Subcutaneous abdominal adipose tissue (tissue), 5 donors: ENCODE measurements at regions not wholly inside any gene's neighbourhood (a gene's known extent, or its start where the extent isn't known, plus 50 kb on each side); places are given as distances from the start of the nearest gene placed in this dataset.

Experiments
- H3K27ac ChIP-seq: one replicate; pipeline ENCODE4 v1.7.0; 2013; ENCODE audit warnings: low read depth, mild to moderate bottlenecking, inconsistent platforms, low read length, moderate library complexity
- H3K27me3 ChIP-seq, 5 donors: one replicate each; pipeline ENCODE4 v1.7.0; 2013; ENCODE audit warnings: low read length in 5 of 5, inconsistent platforms in 1 of 5; ENCODE audit not compliant: control insufficient read depth in 5 of 5, insufficient read depth in 4 of 5
- H3K36me3 ChIP-seq, 5 donors: one replicate each; pipeline ENCODE4 v1.7.0; 2013; ENCODE audit warnings: low read length in 5 of 5; ENCODE audit not compliant: control insufficient read depth in 5 of 5, insufficient read depth in 5 of 5
- H3K4me1 ChIP-seq, 5 donors: one replicate each; pipeline ENCODE4 v1.7.0; 2013; ENCODE audit warnings: low read length in 5 of 5, mild to moderate bottlenecking in 3 of 5, moderate library complexity in 1 of 5; ENCODE audit not compliant: control insufficient read depth in 5 of 5, insufficient read depth in 5 of 5
- H3K4me3 ChIP-seq, 5 donors: one replicate each; pipeline ENCODE4 v1.7.0; 2013; ENCODE audit warnings: low read length in 5 of 5, low read depth in 1 of 5
- H3K9ac ChIP-seq, 5 donors: one replicate each; pipeline ENCODE4 v1.7.0; 2013; ENCODE audit warnings: low read length in 5 of 5, mild to moderate bottlenecking in 4 of 5, moderate library complexity in 3 of 5
- H3K9me3 ChIP-seq, 5 donors: one replicate each; pipeline ENCODE4 v1.7.0; 2013; ENCODE audit warnings: low read length in 5 of 5; ENCODE audit not compliant: control insufficient read depth in 5 of 5
- donor health status: healthy.
- donor health status: healthy.
- donor health status: healthy.
- donor health status: healthy.
- donor health status: healthy.

GRCh38 chr5:2566284-2566683, 185.2 kb downstream of the IRX2 start:
- H3K27ac ChIP-seq: no peak overlapping the region

DNA sequence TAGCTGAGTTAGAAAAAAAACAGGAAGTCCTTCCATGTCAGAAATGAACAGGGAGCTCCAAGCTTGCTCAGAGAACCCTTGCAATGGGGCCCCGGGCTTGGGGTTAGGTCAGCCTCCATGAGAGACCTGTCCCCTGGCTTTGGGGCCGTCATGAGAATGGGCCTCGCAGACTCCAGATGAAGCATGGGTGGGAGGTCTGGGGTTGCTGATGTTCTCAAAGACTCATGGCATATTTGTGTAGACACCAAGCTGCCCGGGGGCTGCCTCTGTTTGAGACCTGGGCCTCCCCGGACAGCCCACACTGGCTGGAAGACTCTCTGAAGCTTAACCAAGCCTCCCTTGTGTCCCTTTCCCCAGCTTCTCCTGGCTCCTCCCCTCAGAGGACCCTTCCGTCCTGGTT, 186.3 kb downstream of the IRX2 start:
- H3K4me1 ChIP-seq: no peaks in the 10 kb centered on the region
- peaks cover 0 to 12% (median 8%) of the 10 kb centered on the region in 5 donors for H3K9me3 ChIP-seq
- H3K4me3 ChIP-seq: no peak overlapping the region
- H3K36me3 ChIP-seq: no peaks in the 10 kb centered on the region
- H3K27ac ChIP-seq: no peak overlapping the region
- H3K27me3 ChIP-seq: peaks cover 0 to 14% (median 4%) of the 10 kb centered on the region in 5 donors
- no peak overlapping the region for H3K9ac ChIP-seq

More at GRCh38 chr5:2566284-2566683, 185.2 kb downstream of the IRX2 start:
- H3K9ac ChIP-seq: no peak overlapping the region
- peaks cover 0 to 14% (median 4%) of the 10 kb centered on the region in 5 donors for H3K27me3 ChIP-seq
- no peaks in the 10 kb centered on the region for H3K36me3 ChIP-seq
- peaks cover 0 to 9% (median 5%) of the 10 kb centered on the region in 5 donors for H3K9me3 ChIP-seq
- H3K4me1 ChIP-seq: no peaks in the 10 kb centered on the region
- no peak overlapping the region for H3K4me3 ChIP-seq

DNA sequence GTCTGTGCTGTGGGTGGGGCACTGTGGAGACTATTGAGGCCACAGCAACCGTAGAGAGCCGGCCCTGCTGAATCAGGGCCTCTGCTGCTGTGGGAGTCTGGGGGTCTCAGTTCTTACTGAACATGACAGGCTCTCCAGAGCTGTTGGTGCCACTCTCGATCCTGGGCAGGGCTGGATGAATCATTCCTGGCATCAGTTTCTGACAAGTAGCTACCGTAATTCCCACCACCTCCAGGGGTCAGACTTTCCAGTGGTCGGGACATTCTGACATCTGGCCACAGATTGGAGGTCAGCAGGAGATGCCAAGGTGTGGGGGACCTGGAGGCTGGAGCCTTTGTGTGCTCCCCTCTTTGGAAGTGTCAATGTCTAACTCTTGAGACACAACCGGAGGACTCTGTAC, 188.4 kb downstream of the IRX2 start:
- H3K9ac ChIP-seq: no peak overlapping the region
- peaks cover 0 to 6% (median 0%) of the 10 kb centered on the region in 5 donors for H3K27me3 ChIP-seq
- H3K4me3 ChIP-seq: no peak overlapping the region
- H3K27ac ChIP-seq: no peak overlapping the region
- H3K4me1 ChIP-seq: no peaks in the 10 kb centered on the region
- H3K36me3 ChIP-seq: no peaks in the 10 kb centered on the region
- peaks cover 0 to 12% (median 5%) of the 10 kb centered on the region in 5 donors for H3K9me3 ChIP-seq

GRCh38 chr5:2562036-2562435, 189.4 kb downstream of the IRX2 start:
- Histone ChIP-seq H3K4me3 (no peak overlapping the region), H3K27ac (no peak overlapping the region), H3K9me3 (peaks cover 0 to 19% (median 5%) of the 10 kb centered on the region in 5 donors), H3K36me3 (no peaks in the 10 kb centered on the region), H3K9ac (no peak overlapping the region), H3K4me1 (no peaks in the 10 kb centered on the region), H3K27me3 (peaks cover 0 to 6% (median 0%) of the 10 kb centered on the region in 5 donors)

- H3K27me3 ChIP-seq: peaks cover 0 to 6% (median 0%) of the 10 kb centered on the region in 5 donors
- no peak overlapping the region for H3K9ac ChIP-seq
- H3K4me1 ChIP-seq: no peaks in the 10 kb centered on the region
- H3K9me3 ChIP-seq: peaks cover 0 to 22% (median 8%) of the 10 kb centered on the region in 5 donors
- no peaks in the 10 kb centered on the region for H3K36me3 ChIP-seq
- no peak overlapping the region for H3K27ac ChIP-seq
- H3K4me3 ChIP-seq: no peak overlapping the region
Observed at GRCh38 chr5:2560435-2560834, 191.0 kb downstream of the IRX2 start.

DNA sequence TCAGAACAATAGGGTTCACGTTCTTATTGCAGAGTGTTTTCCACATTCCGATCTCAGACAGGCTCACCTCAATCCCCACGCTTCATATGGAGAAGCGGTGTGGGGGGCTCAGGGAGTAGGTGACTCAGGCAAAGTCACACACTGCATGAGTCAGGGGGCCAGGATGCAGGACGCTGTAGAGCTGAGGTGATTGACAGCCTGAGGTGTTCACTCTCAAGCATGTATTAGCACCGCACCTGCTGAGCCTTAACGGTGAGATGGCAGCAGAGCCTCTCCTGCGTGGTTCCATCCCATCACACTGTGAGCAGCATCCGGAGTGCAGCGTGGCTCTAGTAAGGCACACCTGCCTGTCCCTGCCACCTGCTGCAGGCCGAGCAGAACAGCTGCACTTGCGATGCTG, 194.0 kb downstream of the IRX2 start:
- H3K9ac ChIP-seq: no peak overlapping the region
- H3K4me1 ChIP-seq: no peaks in the 10 kb centered on the region
- H3K27ac ChIP-seq: no peak overlapping the region
- no peaks in the 10 kb centered on the region for H3K36me3 ChIP-seq
- peaks cover 6 to 35% (median 20%) of the 10 kb centered on the region in 5 donors for H3K9me3 ChIP-seq
- peaks cover 0 to under 1% (median 0%) of the 10 kb centered on the region in 5 donors for H3K27me3 ChIP-seq
- H3K4me3 ChIP-seq: no peak overlapping the region

DNA sequence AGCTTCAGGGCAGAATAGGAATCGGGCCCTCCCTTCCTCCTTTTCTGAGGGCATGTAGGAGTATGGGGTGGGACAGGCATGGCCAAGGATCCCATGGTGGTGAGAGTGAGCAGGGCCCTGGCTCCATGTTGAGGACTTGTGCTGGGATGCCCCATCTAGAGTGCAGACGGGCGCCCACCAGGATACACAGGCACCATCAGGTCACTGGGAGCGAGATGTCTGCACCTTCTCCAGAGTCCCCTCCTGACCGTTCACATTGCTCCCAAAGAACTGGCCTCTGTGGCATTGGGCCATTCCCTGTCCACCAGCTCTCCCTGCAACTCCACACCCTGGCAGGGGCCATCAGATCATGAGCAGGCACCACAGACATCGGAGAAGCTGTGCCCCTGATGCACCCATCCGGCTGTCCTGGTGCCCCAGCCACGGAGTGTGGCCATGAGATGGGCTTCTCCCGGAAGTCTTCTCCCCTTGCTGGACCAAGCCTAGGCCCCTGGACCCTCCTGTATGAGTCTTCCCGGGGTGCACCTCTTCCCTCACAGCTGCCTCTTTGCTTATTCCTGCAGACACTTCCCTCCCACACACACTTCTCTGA, 195.0 kb downstream of the IRX2 start:
- H3K27ac ChIP-seq: no peak overlapping the region
- H3K36me3 ChIP-seq: no peaks in the 10 kb centered on the region
- no peak overlapping the region for H3K4me3 ChIP-seq
- peaks cover 6 to 30% (median 20%) of the 10 kb centered on the region in 5 donors for H3K9me3 ChIP-seq
- no peaks in the 10 kb centered on the region for H3K27me3 ChIP-seq
- H3K4me1 ChIP-seq: no peaks in the 10 kb centered on the region
- H3K9ac ChIP-seq: no peak overlapping the region

DNA sequence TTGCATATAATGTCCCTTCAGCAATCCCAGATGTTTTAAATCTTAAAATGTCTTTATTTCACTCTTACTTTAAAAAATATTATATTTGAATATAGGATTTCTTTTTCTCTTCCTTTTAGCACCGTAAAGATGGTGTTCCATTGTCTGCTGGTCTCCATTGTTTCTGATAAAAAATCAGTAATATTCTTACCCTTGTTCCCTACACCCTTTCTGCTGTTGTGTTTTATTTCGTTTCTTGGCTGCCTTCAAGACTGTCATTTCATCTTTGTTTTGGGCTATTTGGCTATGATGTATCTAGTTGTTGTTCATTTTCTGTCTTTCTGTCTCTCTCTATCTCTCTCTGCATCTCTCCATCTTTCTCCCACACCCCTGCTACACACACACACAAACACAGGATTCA, 197.9 kb downstream of the IRX2 start:
- H3K9me3 ChIP-seq: peaks cover 6 to 28% (median 20%) of the 10 kb centered on the region in 5 donors
- H3K4me1 ChIP-seq: no peaks in the 10 kb centered on the region
- H3K36me3 ChIP-seq: no peaks in the 10 kb centered on the region
- no peak overlapping the region for H3K4me3 ChIP-seq
- peaks cover 0 to 4% (median 0%) of the 10 kb centered on the region in 5 donors for H3K27me3 ChIP-seq
- no peak overlapping the region for H3K9ac ChIP-seq
- H3K27ac ChIP-seq: no peak overlapping the region

GRCh38 chr5:2550509-2550908, 201.0 kb downstream of the IRX2 start:
- Histone ChIP-seq H3K27ac (no peak overlapping the region), H3K36me3 (no peaks in the 10 kb centered on the region), H3K4me3 (no peak overlapping the region), H3K4me1 (no peaks in the 10 kb centered on the region), H3K9ac (no peak overlapping the region), H3K9me3 (peaks cover 6 to 17% (median 14%) of the 10 kb centered on the region in 5 donors), H3K27me3 (peaks cover 0 to 4% (median 0%) of the 10 kb centered on the region in 5 donors)

- H3K27me3 ChIP-seq: peaks cover 0 to 4% (median 0%) of the 10 kb centered on the region in 5 donors
- H3K36me3 ChIP-seq: no peaks in the 10 kb centered on the region
- H3K9me3 ChIP-seq: peaks cover 4 to 17% (median 13%) of the 10 kb centered on the region in 5 donors
- no peak overlapping the region for H3K9ac ChIP-seq
- no peak overlapping the region for H3K27ac ChIP-seq
- H3K4me1 ChIP-seq: no peaks in the 10 kb centered on the region
- H3K4me3 ChIP-seq: no peak overlapping the region
Observed at GRCh38 chr5:2549900-2550299, 201.6 kb downstream of the IRX2 start.
